ENCODE measurements at regions not wholly inside any gene's neighbourhood (a gene's known extent, or its start where the extent isn't known, plus 50 kb on each side); places are given as distances from the start of the nearest gene placed in this dataset.

DNA sequence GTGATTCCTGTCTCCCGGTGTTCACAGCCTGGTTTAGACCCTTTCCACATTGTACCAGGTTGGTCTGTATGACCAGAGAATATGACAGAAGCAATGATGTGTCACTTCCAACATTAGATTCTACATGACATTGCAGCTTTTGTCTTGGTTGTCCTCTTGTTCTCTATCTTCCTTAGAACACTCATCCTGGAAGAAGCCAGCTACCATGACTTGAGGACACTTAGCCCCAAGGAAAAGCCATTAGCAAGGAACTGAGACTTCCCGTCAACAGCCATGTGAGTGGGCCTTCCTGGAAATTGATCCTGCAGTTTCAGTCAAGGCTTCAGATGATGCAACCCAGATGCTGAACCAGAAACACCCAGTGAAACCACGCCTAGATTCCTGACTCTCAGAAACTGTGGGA lies 143.3 kb downstream of the MREG start:
- TF ChIP-seq, protein P1, sequence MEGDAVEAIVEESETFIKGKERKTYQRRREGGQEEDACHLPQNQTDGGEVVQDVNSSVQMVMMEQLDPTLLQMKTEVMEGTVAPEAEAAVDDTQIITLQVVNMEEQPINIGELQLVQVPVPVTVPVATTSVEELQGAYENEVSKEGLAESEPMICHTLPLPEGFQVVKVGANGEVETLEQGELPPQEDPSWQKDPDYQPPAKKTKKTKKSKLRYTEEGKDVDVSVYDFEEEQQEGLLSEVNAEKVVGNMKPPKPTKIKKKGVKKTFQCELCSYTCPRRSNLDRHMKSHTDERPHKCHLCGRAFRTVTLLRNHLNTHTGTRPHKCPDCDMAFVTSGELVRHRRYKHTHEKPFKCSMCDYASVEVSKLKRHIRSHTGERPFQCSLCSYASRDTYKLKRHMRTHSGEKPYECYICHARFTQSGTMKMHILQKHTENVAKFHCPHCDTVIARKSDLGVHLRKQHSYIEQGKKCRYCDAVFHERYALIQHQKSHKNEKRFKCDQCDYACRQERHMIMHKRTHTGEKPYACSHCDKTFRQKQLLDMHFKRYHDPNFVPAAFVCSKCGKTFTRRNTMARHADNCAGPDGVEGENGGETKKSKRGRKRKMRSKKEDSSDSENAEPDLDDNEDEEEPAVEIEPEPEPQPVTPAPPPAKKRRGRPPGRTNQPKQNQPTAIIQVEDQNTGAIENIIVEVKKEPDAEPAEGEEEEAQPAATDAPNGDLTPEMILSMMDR (IDR thresholded peaks at IDR 0.05), result no peak
- no peak for TF ChIP-seq POLR2A (IDR thresholded peaks at IDR 0.05)

Measured in ovary (tissue), 3 donors.